LHCN-M2 (cell line): ENCODE measurements at regions not wholly inside any gene's neighbourhood (a gene's known extent, or its start where the extent isn't known, plus 50 kb on each side); places are given as distances from the start of the nearest gene placed in this dataset.
"Not testable (repeated sequence)": the region's sequence is repeated elsewhere in the genome, so short reads cannot be mapped to it uniquely, and the experiment has no call there.

ENCODE experiments used
- DNase-seq: peaks from one replicate; pipeline ENCODE4 v3.0.0-alpha.2; 2012; ENCODE audit warnings: low read depth

DNA sequence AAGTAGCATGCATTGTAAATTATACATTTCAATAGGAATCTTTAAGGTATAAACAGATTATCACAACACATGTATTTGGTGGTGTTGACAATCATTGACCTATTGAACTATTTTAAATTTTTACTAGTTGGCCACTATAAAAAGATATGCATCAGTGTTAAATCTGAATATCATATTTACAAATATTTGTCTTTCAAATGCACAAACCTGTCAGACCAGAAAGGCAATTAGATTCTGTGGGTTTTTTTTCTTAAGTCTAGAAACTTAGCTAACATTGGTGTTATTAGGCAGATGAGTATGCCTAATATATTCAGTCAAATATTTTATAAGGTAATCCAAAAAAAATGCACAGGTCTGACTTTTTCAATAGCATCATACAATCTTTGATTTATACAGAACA, 241.4 kb upstream of the DGKB start:
- no peak for DNase-seq

DNA sequence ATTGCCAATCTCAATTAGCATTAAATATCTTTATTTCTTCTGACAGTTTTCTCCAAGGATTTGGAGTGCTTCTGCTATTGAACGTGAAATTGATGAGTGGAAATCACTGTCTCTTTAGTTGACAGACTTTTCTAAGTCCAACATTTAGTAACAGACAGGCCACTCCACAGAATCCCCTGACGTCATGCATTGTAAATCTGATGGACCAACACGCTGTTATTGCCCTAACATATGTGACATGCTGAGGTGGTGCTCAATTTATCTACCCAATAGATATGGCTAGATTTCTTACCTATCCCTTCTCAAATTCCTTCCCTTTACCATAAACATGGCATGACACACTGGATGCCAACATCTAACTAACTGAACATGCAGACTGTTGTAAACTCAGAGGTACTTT, 240.6 kb upstream of the DGKB start:
- no peak for DNase-seq

DNA sequence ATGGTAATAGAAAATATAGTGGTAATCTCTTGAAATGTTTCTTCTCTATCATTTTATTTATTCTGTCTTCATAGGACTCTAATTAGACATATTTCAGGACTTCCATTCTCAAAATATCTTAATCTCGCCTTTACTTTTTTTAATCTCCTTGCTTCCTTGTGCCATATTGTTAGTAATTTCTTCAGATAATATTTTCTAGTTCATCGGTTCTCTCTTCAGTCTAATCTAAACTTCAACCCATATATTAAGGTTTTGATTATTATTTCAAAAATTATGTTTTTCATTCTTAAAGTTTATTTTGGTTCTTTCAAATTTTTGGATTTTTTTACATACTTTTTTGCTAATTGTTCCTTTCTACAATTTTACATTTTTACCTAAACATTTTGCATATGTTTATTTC, 237.9 kb upstream of the DGKB start:
- no peak for DNase-seq

DNA sequence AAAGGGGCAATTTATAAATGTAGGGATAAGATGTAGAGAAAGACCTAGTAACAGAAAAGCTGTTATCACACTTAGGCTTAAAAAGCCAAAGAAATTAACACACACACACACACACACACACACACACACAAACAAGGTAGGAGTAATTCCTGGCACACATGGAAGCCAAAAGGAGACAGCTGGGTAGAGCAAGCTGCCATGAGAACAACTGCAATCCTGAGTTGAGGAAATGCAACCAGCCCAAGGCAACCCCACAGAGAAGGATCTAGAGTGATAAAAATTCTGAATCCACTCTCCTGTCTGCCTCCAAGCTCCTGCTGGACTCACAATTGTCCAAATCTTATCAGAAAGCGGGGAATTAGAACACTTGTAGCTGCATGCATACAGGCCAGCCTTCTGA, 229.1 kb upstream of the DGKB start:
- peak; percentile 8 for DNase-seq

DNA sequence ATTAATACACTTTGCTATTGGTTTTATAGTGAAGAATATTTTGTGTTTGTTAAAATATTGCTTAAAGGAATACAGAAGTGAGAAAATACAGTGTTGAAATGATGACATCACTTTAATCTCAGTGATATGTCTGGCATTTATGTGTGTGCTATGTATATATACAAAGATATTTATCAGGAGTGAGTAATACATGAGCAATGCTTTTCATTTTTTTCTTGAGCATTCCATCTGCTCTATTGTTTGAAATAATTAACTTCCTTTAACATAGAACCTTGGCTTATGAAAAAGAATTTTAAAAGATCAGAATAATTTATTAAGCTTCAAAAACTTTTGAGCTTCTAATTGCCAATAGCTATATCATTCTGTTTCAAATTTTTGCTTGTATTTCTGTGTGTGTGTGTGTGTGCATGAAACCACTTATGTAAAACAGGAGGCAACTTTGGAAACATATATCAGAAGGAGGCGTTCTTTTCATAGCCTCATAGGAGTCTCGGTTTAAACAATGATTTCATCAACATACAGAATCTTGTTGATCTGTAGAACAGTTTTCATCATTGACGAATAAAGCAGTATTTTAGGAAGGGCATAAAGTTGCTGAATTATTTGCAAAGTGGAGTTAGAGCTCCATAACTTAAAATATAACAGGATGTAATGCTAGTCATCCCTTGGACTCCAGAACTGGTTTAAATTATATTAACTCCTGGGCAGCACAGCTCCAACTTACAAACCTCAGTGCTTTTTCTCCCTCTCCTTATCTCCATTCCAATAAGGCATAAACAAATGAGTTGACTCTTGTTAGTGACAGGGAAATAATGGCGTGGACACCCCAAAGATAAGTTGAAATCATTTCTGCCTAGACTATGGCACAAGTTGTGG, 228.4 kb upstream of the DGKB start:
- DNase-seq = peak; percentile 37

DNA sequence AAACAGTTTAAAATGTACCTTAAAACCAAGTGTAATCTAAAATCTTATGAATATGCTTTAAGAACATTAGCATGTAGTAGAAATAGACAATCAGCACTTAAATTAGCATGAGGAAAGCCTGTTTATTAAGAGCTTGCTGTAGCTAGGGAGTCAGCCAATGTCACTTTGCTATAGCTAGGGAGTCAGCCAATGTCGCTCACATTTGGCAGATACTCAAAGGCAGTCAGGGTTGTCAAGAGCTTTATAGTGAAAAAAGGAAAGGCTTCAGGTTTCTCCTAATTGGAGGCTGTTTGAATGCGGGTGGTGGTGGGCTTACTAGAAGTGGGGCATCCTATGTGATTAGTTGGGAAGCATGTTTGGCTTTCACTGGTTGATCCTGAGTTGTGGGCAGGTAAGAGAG, 226.2 kb upstream of the DGKB start:
- no peak for DNase-seq

DNA sequence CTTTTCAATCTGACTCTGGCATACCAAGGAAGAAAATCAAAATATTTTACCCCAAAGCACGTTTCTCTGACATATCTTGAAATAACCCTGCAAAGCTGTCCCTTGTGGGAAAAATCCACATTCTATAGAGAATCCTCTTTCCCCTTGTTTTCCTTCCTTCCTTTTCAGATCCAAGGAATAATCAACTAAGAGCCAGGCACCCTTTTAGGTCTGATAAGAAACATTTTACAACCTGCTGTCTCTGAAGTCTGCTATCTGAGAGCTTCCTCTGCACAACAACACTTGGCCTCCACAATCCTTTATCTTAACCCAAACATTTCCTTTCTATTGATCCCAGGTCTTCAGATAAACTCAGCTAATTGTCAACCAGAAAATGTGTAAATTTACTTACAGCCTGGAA, 224.1 kb upstream of the DGKB start:
- not testable (repeated sequence) for DNase-seq

DNA sequence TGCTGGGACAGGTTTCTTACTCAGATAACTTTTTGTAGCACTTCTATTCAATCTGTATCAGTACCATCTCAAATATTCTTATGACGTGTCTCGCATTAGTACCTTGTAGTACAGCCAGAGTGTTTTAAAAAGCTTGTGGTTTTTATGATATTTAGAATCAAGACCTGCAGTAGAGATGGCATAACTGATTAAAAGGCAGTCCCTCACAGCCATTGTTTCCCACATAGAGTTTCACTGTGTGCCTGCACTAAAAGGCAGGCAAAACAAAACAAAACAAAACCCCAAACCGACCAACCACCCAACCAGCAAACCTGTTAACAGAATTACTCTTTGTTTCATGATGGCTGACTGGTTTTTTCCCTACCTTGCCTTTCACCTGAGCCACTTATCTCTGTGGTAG, 221.3 kb upstream of the DGKB start:
- DNase-seq = no peak

DNA sequence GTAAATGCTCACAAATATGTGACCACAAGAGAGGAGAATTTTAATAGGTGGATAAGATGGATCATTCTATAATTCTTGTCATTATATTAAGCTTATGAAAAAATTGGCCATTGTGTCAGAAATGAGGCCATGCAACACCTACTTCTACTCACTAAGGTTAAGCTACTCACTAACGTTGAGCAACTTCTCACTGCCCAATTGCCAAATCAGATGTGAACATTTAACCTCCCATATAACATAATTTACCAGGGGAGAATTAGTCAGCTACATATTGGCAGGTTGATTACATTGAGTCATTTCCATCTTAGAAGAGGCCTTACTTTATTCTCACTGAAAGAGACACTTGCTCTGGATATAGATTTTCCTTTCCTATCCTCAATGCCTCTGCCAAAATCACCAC, 211.2 kb upstream of the DGKB start:
- DNase-seq = no peak

DNA sequence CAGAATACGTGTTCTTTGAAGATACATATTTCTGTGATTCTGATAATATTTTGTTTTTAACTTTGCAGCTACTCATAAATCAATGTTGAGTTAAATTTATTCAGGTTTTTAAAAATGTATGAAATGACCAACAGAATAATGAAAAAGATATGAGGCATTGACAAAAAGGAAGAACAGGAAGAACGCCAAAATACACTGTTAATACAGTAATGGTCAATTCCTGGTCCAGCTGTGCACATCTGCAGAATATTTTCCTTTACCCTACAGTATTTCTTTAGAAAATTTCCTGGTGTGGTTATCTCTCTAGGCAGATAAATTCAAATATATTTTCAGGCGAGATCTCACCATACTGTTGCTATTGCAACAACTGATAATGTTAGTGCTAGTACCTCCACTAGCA, 203.2 kb upstream of the DGKB start:
- no peak for DNase-seq

DNA sequence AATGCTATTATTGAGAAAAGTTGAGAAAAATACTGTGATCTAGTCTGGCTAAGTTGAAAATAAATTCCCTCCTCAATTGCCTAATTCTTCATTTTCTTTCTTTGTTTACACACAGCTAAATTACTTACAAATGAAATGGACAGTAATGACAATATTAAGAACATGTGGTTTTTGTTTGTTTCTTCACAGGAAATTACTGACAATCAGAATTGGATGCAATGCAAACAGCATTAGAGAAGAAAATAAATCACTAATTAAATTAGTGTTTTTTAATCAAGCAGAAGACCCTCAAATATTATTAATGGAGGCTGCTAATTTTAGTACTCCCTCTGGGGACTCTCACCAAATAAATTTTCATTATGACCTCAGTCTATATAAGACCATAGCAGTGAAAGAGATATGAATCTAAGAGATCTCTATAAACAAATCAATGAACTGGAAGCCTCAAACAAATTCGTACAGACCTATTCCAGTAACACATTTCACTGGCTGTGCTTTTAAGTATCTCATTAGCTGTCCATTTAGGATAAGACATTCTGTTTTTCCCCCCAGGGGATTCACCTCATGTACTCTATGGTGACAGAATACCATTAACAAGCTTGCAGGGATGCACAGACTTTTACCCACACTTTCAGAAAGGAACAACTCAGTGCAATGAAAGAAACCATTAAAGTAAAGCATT, 202.0 kb upstream of the DGKB start:
- DNase-seq = no peak

DNA sequence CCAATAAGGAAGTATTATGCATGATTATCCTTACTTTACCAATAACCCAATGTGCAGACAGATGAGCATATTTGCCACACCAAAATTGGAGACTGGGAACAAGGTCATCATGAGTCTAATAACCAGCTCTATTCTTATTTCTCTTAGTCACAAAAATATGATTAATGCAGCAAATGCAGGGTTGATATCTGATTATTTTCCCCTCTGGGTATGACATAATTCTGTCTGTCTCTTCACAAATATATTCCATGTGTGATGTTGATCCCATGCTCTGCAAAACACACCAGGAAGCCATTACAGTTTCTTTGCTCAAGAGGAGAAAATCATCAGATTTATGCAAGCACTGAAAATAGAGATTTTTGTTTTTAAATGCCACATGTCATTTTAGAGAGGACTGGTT, 196.5 kb upstream of the DGKB start:
- no peak for DNase-seq

DNA sequence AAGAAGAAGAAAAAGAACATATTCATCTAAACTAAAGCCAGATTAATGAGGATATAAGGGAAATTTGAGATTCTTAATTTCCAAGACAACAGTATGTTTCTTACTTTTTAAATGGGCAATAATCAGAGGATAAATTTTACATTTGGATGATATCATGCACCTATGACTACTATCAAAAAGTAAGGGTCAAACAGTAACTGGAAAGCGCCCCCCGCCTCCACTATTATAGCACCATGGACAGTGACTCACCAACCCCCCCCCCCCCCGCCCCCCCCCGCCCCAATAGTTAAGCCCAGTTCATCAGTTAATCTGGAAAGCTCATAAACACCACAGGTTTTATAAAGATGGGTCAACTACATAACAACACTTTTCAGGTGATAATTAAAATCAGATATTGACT, 194.3 kb upstream of the DGKB start:
- no peak for DNase-seq

DNA sequence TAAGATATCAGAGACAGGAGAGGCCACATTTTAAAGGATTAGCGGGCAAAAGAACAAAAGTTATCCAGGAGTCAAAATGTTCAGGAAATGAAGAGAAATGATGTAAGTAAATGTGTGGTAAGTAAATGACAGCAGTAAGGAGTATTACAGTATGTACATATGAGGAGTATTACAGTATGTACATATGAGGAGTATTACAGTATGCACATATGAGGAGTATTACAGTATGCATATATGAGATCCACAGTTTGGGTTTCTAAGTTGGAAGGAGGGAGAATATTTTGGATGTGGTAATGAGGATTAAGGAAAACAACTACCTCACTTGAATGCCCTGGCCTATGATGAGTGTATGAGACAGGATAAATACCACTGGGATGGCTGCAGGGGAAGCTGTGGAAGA, 192.4 kb upstream of the DGKB start:
- DNase-seq = no peak

DNA sequence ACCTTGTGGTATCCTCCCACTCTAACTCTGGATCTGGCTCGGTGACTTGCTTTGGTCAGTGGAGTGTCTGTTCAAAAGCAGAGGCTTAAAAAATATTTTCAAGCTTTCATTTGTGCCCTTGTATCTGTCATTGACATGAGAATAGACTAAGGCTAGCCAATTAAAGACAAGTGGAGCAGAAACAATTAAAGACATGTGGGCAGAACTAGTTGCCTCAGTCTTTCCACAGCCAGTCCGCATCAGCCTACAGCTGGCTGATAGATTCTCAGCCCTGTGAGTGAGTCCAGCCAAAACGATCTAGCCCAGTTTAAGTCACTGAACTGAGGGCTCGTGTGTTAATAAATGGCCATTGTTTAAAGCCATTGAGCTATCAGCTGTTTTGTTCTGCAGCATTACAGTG, 185.2 kb upstream of the DGKB start:
- DNase-seq = no peak

DNA sequence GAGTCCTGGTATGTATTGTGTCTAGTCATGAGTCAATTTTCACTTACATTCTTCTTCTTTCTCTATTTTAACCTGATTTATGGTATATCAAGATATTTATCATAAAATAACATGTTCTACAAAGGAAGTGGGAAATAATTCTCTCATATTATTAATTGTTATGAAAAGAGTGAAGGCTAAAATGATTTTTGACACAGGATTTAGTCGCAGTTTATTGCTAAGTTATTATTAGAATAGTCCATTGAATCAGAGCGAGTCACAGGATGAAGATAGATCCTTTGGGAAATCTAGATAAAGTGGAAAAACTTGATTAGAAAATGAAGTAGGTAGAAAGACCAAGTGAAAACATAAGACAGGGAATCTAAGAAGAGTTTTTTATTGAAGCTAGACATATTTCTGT, 184.3 kb upstream of the DGKB start:
- no peak for DNase-seq

DNA sequence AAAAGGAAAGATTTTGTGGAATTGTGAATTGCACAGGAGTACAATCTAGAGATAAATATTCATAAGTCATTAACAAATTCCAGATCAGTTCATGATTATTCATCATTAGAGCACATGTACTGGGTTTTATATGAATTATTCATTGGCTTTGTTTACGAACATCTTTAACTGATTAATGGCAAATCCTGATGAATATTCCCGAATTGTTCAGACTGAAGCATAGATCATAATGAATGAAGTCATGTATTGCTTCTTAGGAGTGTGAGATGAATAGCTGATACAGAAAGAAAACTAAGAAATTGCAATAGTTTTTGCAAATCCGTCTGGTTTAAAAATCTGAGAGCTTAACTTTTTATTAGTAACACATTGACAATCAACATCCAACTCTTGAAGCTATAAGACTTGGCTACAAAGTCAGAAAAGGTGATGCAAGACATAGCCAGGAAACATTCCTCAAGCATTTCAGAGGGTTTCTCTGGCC, 183.6 kb upstream of the DGKB start:
- no peak for DNase-seq

DNA sequence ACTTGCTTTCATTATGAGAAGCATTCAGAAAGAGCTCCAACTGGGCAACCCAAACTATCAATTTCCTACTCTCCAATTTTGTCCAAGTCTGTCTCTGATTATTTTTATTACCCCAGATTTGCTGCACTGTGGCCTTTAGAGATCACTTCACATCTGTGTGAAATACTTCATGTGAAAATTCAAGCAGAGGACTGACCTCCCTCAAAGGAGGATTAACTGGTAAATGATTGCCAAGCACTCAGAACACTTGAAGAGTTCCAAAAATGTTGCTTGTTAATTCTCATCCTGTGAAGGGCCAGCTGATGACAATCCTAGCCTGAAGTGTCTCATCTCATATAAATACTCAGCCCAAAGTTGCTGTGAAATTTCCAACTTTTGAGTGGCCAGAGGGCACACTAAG, 182.8 kb upstream of the DGKB start:
- no peak for DNase-seq

DNA sequence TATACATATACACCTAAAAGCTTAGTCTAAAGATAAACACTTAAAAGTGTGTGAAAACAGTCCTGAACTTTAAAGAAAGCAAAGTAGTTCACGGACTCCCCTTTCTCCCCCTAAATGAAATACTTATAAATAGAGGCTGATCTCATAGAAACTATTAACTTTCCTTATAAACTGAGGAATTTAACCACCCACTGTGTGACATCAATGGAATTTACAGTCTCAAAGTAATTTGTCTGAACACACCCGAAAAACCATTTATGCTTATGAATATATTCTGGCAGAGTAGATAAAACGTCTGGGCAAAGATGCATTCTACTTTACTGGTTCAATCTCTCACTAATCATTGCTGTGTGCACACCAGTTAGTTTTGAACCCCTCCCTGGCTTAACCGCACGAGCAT, 181.8 kb upstream of the DGKB start:
- no peak for DNase-seq

DNA sequence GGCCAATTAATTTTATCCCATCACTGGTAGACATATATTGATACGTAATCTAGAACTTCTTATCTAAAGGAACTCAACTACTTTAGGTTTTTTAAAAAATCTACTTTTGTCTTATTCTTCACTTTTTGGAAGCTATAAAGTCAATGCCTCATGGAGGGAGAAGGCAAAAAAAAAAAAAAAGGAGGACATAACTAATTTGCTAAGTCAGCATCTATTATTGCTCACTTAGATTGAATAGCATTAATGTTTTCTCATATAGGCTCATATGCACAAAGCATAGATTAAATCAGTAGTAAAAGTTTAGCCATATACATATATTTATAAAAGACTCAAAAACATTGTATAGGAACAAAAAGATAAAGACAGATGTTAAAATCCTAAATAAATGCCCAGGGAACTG, 179.3 kb upstream of the DGKB start:
- no peak for DNase-seq

DNA sequence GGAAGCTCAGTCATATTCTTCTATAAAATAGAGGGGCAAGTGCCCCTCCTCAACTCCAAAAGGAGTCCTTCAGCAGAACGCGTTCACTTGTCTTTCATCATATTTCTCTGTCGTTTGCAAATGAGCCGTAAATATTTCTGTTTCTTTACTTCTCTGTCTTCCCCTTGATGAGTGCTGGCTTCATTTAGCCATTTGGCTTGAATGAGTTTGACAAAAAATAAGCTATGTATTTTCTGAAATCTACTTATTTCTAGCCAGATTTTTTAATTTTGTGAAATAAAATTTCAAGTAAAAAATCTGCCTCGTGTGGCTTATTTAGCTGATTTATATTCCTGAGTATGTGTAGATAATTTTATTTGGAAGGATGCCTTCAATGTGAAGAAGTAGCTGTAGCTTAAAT, 170.8 kb upstream of the DGKB start:
- DNase-seq = no peak

DNA sequence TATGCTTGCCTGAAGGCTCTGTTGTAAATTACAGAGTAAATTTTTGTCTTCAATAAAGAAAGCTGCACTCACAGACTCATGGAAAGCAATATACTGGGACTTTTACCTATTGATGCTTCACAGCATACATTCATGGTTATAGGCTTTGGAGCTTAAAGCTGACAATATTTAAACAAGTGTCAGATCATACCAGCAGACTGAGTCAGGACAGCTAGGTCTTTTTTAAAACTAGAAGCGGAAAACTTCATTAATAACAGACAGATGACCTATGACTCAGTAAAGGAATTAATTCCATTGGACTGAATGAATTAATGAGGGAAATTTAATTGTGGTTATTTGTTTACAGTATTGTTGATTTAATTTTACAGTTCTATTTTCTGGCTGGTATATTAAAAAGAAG, 165.8 kb upstream of the DGKB start:
- DNase-seq = no peak

DNA sequence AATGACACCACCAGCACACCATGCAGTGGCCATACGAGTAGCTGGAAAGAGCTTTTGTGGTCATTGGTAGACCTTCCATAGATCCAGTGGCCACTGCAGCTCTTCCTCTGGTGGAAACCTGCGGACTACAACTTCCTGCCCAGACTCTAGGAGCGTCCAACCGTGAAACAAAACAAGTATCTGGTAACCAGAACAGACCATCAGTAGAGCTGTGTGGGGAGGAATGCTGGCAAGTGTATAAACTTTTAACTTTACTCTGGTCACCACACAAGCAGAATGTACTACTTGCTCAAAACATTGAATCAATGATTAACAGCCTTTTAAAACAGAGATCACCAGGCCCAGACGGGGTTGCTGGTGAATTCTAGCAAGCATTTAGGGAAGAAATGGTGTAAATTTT, 154.7 kb upstream of the DGKB start:
- no peak for DNase-seq
